HG02571 (cell line): ENCODE measurements at regions not wholly inside any gene's neighbourhood (a gene's known extent, or its start where the extent isn't known, plus 50 kb on each side); places are given as distances from the start of the nearest gene placed in this dataset.

Source experiments
- ATAC-seq: cut with Tn5 transposase; IDR thresholded peaks from one replicate; pipeline ENCODE4 v1.9.1; 2021; ENCODE audit warnings: mild to moderate bottlenecking, moderate library complexity; ENCODE audit not compliant: unreplicated experiment

- ATAC-seq = no peak
Observed at GRCh38 chr10:44593952-44594351, 209.1 kb upstream of the CXCL12 start.

GRCh38 chr10:44607116-44607515, 222.2 kb upstream of the CXCL12 start:
- ATAC-seq = no peak

- no peak for ATAC-seq
Observed at GRCh38 chr10:44618910-44619309, 234.0 kb upstream of the CXCL12 start.

GRCh38 chr10:44619521-44619920, 234.6 kb upstream of the CXCL12 start:
- no peak for ATAC-seq

- no peak for ATAC-seq
Observed at GRCh38 chr10:44619975-44620374, 235.1 kb upstream of the CXCL12 start.

- ATAC-seq = no peak
Observed at GRCh38 chr10:44627591-44628354, 242.9 kb upstream of the CXCL12 start.

GRCh38 chr10:44628921-44629320, 244.0 kb upstream of the CXCL12 start:
- ATAC-seq = no peak

- ATAC-seq = no peak
Observed at GRCh38 chr10:44635176-44635575, 250.3 kb upstream of the CXCL12 start.

GRCh38 chr10:44636625-44637024, 251.7 kb upstream of the CXCL12 start:
- ATAC-seq = no peak

- no peak for ATAC-seq
Observed at GRCh38 chr10:44640429-44640828, 255.5 kb upstream of the CXCL12 start.

GRCh38 chr10:44647473-44647872, 262.6 kb upstream of the CXCL12 start:
- ATAC-seq = no peak

- ATAC-seq = no peak
Observed at GRCh38 chr10:44647877-44648542, 263.1 kb upstream of the CXCL12 start.

- no peak for ATAC-seq
Observed at GRCh38 chr10:44650691-44651661, 260.2 kb upstream of the TMEM72 start.

GRCh38 chr10:44651834-44652233, 259.3 kb upstream of the TMEM72 start:
- no peak for ATAC-seq

- ATAC-seq = no peak
Observed at GRCh38 chr10:44659320-44659719, 251.8 kb upstream of the TMEM72 start.

- no peak for ATAC-seq
Observed at GRCh38 chr10:44660271-44660670, 250.9 kb upstream of the TMEM72 start.

GRCh38 chr10:44662051-44662450, 249.1 kb upstream of the TMEM72 start:
- no peak for ATAC-seq

- ATAC-seq = no peak
Observed at GRCh38 chr10:44668336-44668735, 242.8 kb upstream of the TMEM72 start.

- no peak for ATAC-seq
Observed at GRCh38 chr10:44671319-44671718, 239.8 kb upstream of the TMEM72 start.

GRCh38 chr10:44673245-44673983, 237.7 kb upstream of the TMEM72 start:
- ATAC-seq = no peak
